Endothelial cell of umbilical vein (primary cell): ENCODE measurements at regions not wholly inside any gene's neighbourhood (a gene's known extent, or its start where the extent isn't known, plus 50 kb on each side); places are given as distances from the start of the nearest gene placed in this dataset.

Source experiments
- BruUV-seq: library from RNA; stranded (reverse); fragments of 400-500 nt; replicated peaks from 2 replicates; lab custom pipeline; 2021; lab: Mats Ljungman, UMichigan
- CTCF ChIA-PET: fragments of 300-600, 350-600 bp; sonication (Branson Sonifier 250); formaldehyde crosslinking; loops from one replicate; lab custom pipeline; 2021; ENCODE audit warnings: antibody characterized with exemption, inconsistent platforms; lab: Charles Lee
- POLR2A ChIA-PET: fragments of 300-600, 350-600 bp; sonication (Branson Sonifier 250); formaldehyde crosslinking; loops from one replicate; lab custom pipeline; 2021; ENCODE audit warnings: antibody characterized with exemption, inconsistent platforms; lab: Charles Lee
- DNase-seq: peaks from one replicate; pipeline ENCODE4 v3.0.0-alpha.2; 2011; ENCODE audit warnings: low read depth, low spot score
- FAIRE-seq: peaks from 2 replicates; lab custom pipeline; 2011; peaks lifted over from hg19 to GRCh38; lab: Jason Lieb, UNC
- H2AFZ ChIP-seq: 2 replicates; pipeline ENCODE4 v1.6.0; 2012; ENCODE audit warnings: low read depth, low read length, control low read depth, inconsistent platforms
- H3K27ac ChIP-seq: 2 replicates; pipeline ENCODE4 v1.5.1; 2011; ENCODE audit warnings: low read depth, mild to moderate bottlenecking, control low read depth, low read length, moderate library complexity; ENCODE audit not compliant: insufficient read depth
- H3K27me3 ChIP-seq, 2 experiments: 2 replicates each; pipeline versions ENCODE4 v1.6.0 to v1.6.1; 2011; ENCODE audit warnings: low read length in 2 of 2, mixed read lengths in 1 of 2; ENCODE audit not compliant: control insufficient read depth in 2 of 2, insufficient read depth in 2 of 2
- H3K36me3 ChIP-seq, 2 experiments: 2 replicates in 1 of 2; 3 replicates in 1 of 2; pipeline ENCODE4 v1.5.1; 2011; ENCODE audit warnings: low read length in 2 of 2, mild to moderate bottlenecking in 1 of 2, moderate library complexity in 1 of 2; ENCODE audit not compliant: control insufficient read depth in 2 of 2, insufficient read depth in 2 of 2; ENCODE audit errors: extremely low read depth in 1 of 2
- H3K4me1 ChIP-seq: 3 replicates; pipeline ENCODE4 v1.5.1; 2011; ENCODE audit warnings: mild to moderate bottlenecking, low read length; ENCODE audit not compliant: control insufficient read depth, insufficient read depth; ENCODE audit errors: extremely low read depth
- H3K4me2 ChIP-seq: 2 replicates; pipeline ENCODE4 v1.6.1; 2011; ENCODE audit warnings: low read length, control low read depth, mixed read lengths; ENCODE audit not compliant: insufficient read depth
- H3K4me3 ChIP-seq, 3 experiments: fragments of 200-600 bp in 1 of 3; sonication (generic), shearing (Covaris generic) in 1 of 3; replicated peaks in 1 of 3; 2 replicates each; pipeline ENCODE4 v1.5.1; 2011 to 2016; ENCODE audit warnings: control low read depth in 3 of 3, low read length in 3 of 3, mild to moderate bottlenecking in 2 of 3, inconsistent platforms in 1 of 3, low read depth in 1 of 3, moderate library complexity in 1 of 3; ENCODE audit not compliant: insufficient read depth in 1 of 3
- H3K79me2 ChIP-seq: 2 replicates; pipeline ENCODE4 v1.6.0; 2012; ENCODE audit warnings: low read length, inconsistent platforms; ENCODE audit not compliant: control insufficient read depth, insufficient read depth
- H3K9ac ChIP-seq: replicated peaks from 2 replicates; pipeline ENCODE3; 2011; ENCODE audit warnings: low read length, control low read depth; ENCODE audit not compliant: insufficient read depth; ENCODE audit errors: extremely low read depth
- H3K9me1 ChIP-seq: replicated peaks from 3 replicates; pipeline ENCODE4 v1.6.0; 2011; ENCODE audit warnings: mild to moderate bottlenecking, low read length; ENCODE audit not compliant: control insufficient read depth, insufficient read depth; ENCODE audit errors: extremely low read depth
- H3K9me3 ChIP-seq: replicated peaks from 2 replicates; pipeline ENCODE4 v1.5.1; 2012; ENCODE audit warnings: low read length, inconsistent platforms; ENCODE audit not compliant: control insufficient read depth, insufficient read depth
- H4K20me1 ChIP-seq: replicated peaks from 2 replicates; pipeline ENCODE3; 2011; ENCODE audit warnings: mild to moderate bottlenecking, low read length; ENCODE audit not compliant: control insufficient read depth, insufficient read depth; ENCODE audit errors: extremely low read depth
- CTCF ChIP-seq, 2 donors: IDR thresholded peaks; 1 replicate in 1 of 2; 2 replicates in 1 of 2; pipeline ENCODE4 v1.5.1; 2011; ENCODE audit warnings: low read length in 2 of 2, mild to moderate bottlenecking in 2 of 2, moderate library complexity in 2 of 2, control low read depth in 1 of 2, inconsistent platforms in 1 of 2, low read depth in 1 of 2; ENCODE audit not compliant: insufficient read depth in 1 of 2; ENCODE audit errors: extremely low read depth in 1 of 2
- EZH2 ChIP-seq: IDR thresholded peaks from 2 replicates; pipeline ENCODE4 v1.6.1; 2012; ENCODE audit warnings: borderline replicate concordance, low read depth, mild to moderate bottlenecking, moderate library complexity, low read length, inconsistent platforms; ENCODE audit not compliant: severe bottlenecking
- FOS ChIP-seq: IDR thresholded peaks from 2 replicates; pipeline ENCODE4 v1.6.1; 2011; ENCODE audit warnings: mild to moderate bottlenecking, low read length, moderate library complexity, borderline replicate concordance; ENCODE audit not compliant: insufficient read depth
- GATA2 ChIP-seq: IDR thresholded peaks from 2 replicates; pipeline ENCODE4 v1.7.0; 2011; ENCODE audit warnings: low read depth, mild to moderate bottlenecking, moderate library complexity, mixed read lengths, low read length; ENCODE audit not compliant: insufficient read length, insufficient read depth
- JUN ChIP-seq: IDR thresholded peaks from 2 replicates; pipeline ENCODE4 v1.6.1; 2011; ENCODE audit warnings: borderline replicate concordance, low read depth; ENCODE audit not compliant: insufficient read length, insufficient read depth
- MAX ChIP-seq: IDR thresholded peaks from 2 replicates; pipeline ENCODE4 v1.6.1; 2011; ENCODE audit not compliant: insufficient read depth, insufficient read length
- MYC ChIP-seq: IDR thresholded peaks from one replicate; pipeline ENCODE4 v1.6.1; 2011; ENCODE audit warnings: mild to moderate bottlenecking, low read depth, low read length
- POLR2A ChIP-seq: IDR thresholded peaks from 2 replicates; pipeline ENCODE4 v1.6.1; 2012; ENCODE audit warnings: low read depth, mild to moderate bottlenecking, control low read depth, low read length
- POLR2AphosphoS5 ChIP-seq: IDR thresholded peaks from 2 replicates; pipeline ENCODE4 v1.6.1; 2012; ENCODE audit warnings: low read depth, mild to moderate bottlenecking, control low read depth, low read length, moderate library complexity; ENCODE audit not compliant: insufficient read depth
- dilution Hi-C: fragments of 300-500 bp; cut with MboI; formaldehyde crosslinking; loops from one replicate; pipeline ENCODE4 v1.15.0; 2019; ENCODE audit warnings: low sequenced_read_pairs; ENCODE audit not compliant: extremely low pct_ligation_motif_present
- intact Hi-C: fragments of 100-400 bp; cut with micrococcal nuclease; formaldehyde crosslinking; loops from one replicate; pipeline ENCODE4 v1.10.0; 2022

GRCh38 chr1:199149591-199149990 is 510.8 kb downstream of the PTPRC start:
- no peak for FAIRE-seq
- dilution Hi-C loops, result no loop called here
- no TSS peak for BruUV-seq

More at GRCh38 chr1:199149591-199149990, 510.8 kb downstream of the PTPRC start:
- no peak for DNase-seq
- POLR2A ChIA-PET, result no interaction called here
- intact Hi-C loops, result no loop called here
- Histone ChIP-seq H3K4me1 (no peaks in the 10 kb centered on the region), H3K27me3 (peaks cover 0 to 3% of the 10 kb centered on the region in 2 experiments), H3K36me3 (no peaks in the 10 kb centered on the region), H3K9me1 (no peaks in the 10 kb centered on the region), H3K4me2 (no peak overlapping the region), H3K79me2 (no peaks in the 10 kb centered on the region), H3K4me3 (no peak overlapping the region), H3K9ac (no peak overlapping the region), H3K9me3 (no peaks in the 10 kb centered on the region), H4K20me1 (no peaks in the 10 kb centered on the region), H3K27ac (no peak overlapping the region), H2AFZ (no peak overlapping the region)
- TF ChIP-seq POLR2A (no peak), CTCF (IDR thresholded peaks at IDR 0.05; ENCODE audit: extremely low read depth in 1 of 2, insufficient read depth in 1 of 2, low read depth in 1 of 2, low read length in 2 of 2) (no peak), FOS (no peak), EZH2 (no peak), GATA2 (no peak), MAX (no peak), MYC (no peak), POLR2AphosphoS5 (no peak), JUN (no peak)
- CTCF ChIA-PET, result no interaction called here
